HEK293T (cell line): ENCODE measurements at regions not wholly inside any gene's neighbourhood (a gene's known extent, or its start where the extent isn't known, plus 50 kb on each side); places are given as distances from the start of the nearest gene placed in this dataset.

Source experiments
- CTCF ChIA-PET: fragments of 350-600 bp; formaldehyde crosslinking; extraction: SDS; loops from one replicate; lab custom pipeline; 2021; ENCODE audit warnings: antibody characterized with exemption, inconsistent platforms; lab: Yijun Ruan, JAX
- POLR2A ChIA-PET: fragments of 350-600 bp; formaldehyde crosslinking; extraction: SDS; loops from one replicate; lab custom pipeline; 2020; ENCODE audit warnings: antibody characterized with exemption, inconsistent platforms; lab: Yijun Ruan, JAX
- DNase-seq: peaks from one replicate; pipeline ENCODE4 v3.0.0; 2012; ENCODE audit warnings: mixed read lengths; ENCODE audit errors: extremely low spot score
- ARNT ChIP-seq: fragments of 450-650 bp; IDR thresholded peaks from 2 replicates; pipeline ENCODE4 v1.6.1; 2017; ENCODE audit warnings: mild to moderate bottlenecking
- BHLHE40 ChIP-seq: fragments of 450-650 bp; IDR thresholded peaks from 2 replicates; pipeline ENCODE4 v1.6.1; 2016; ENCODE audit warnings: mild to moderate bottlenecking, moderate library complexity, borderline replicate concordance
- CTBP1 ChIP-seq: fragments of 450-650 bp; IDR thresholded peaks from 2 replicates; pipeline ENCODE4 v1.6.1; 2016; ENCODE audit warnings: borderline replicate concordance
- ELF4 ChIP-seq: fragments of 450-650 bp; IDR thresholded peaks from 2 replicates; pipeline ENCODE4 v1.6.1; 2017; ENCODE audit warnings: antibody characterized with exemption
- FOXA1 ChIP-seq: fragments of 450-650 bp; IDR thresholded peaks from 2 replicates; pipeline ENCODE4 v1.6.1; 2016; ENCODE audit warnings: mild to moderate bottlenecking
- FOXK2 ChIP-seq: fragments of 450-650 bp; IDR thresholded peaks from 2 replicates; pipeline ENCODE4 v1.6.1; 2016; ENCODE audit warnings: mild to moderate bottlenecking
- FOXM1 ChIP-seq: fragments of 450-650 bp; IDR thresholded peaks from 2 replicates; pipeline ENCODE4 v1.6.1; 2017; ENCODE audit warnings: mild to moderate bottlenecking, borderline replicate concordance
- HDGF ChIP-seq: fragments of 450-650 bp; IDR thresholded peaks from 2 replicates; pipeline ENCODE4 v1.6.1; 2017; ENCODE audit warnings: antibody characterized with exemption, borderline replicate concordance
- L3MBTL2 ChIP-seq: fragments of 450-650 bp; conservative IDR thresholded peaks from 2 replicates; pipeline ENCODE4 v1.6.1; 2016; ENCODE audit warnings: mild to moderate bottlenecking
- LEF1 ChIP-seq: fragments of 450-650 bp; IDR thresholded peaks from 2 replicates; pipeline ENCODE4 v1.6.1; 2017; ENCODE audit warnings: mild to moderate bottlenecking, borderline replicate concordance
- NFRKB ChIP-seq: fragments of 450-650 bp; IDR thresholded peaks from 2 replicates; pipeline ENCODE4 v1.6.1; 2016; ENCODE audit warnings: mild to moderate bottlenecking, moderate library complexity
- PKNOX1 ChIP-seq: fragments of 450-650 bp; IDR thresholded peaks from 2 replicates; pipeline ENCODE4 v1.6.1; 2016
- SP1 ChIP-seq: fragments of 450-650 bp; IDR thresholded peaks from 2 replicates; pipeline ENCODE4 v1.6.1; 2017
- SUZ12 ChIP-seq: fragments of 450-650 bp; IDR thresholded peaks from 2 replicates; pipeline ENCODE4 v1.6.1; 2016; ENCODE audit warnings: mild to moderate bottlenecking
- TARDBP ChIP-seq: fragments of 450-650 bp; IDR thresholded peaks from 2 replicates; pipeline ENCODE4 v1.6.1; 2016
- ZNF384 ChIP-seq: fragments of 450-650 bp; IDR thresholded peaks from 2 replicates; pipeline ENCODE4 v1.6.1; 2016

- TF ChIP-seq ELF4 (no peak), HDGF (no peak), FOXK2 (no peak), CTBP1 (no peak), NFRKB (no peak)
- POLR2A ChIA-PET = no interaction called here
- DNase-seq = no peak
- CTCF ChIA-PET = no interaction called here
Measured at GRCh38 chrX:120773801-120774200, 101.9 kb downstream of the CT47B1 start.

- ChIA-PET POLR2A (no interaction called here), CTCF (interaction anchor here (0.5 kb wide), 1 partner anchor 9 kb away, joined by 4 read pairs; no protein-coding TSS in a partner anchor)
- no peak for TF ChIP-seq FOXM1
- TF ChIP-seq SUZ12 = no peak
- TF ChIP-seq BHLHE40 = no peak
- no peak for TF ChIP-seq FOXK2
- no peak for TF ChIP-seq TARDBP
- no peak for TF ChIP-seq NFRKB
- TF ChIP-seq CTBP1 = no peak
- TF ChIP-seq ELF4 = no peak
- no peak for TF ChIP-seq FOXA1
- no peak for TF ChIP-seq SP1
- TF ChIP-seq PKNOX1 = no peak
- no peak for TF ChIP-seq HDGF
- TF ChIP-seq ZNF384 = no peak
- TF ChIP-seq LEF1 = no peak
- TF ChIP-seq ARNT = no peak
- no peak for DNase-seq
Measured at GRCh38 chrX:120769576-120770341, 105.9 kb downstream of the CT47B1 start.

- no peak for TF ChIP-seq NFRKB
- TF ChIP-seq FOXM1 = no peak
- TF ChIP-seq BHLHE40 = no peak
- TF ChIP-seq ZNF384 = no peak
- no peak for TF ChIP-seq TARDBP
- no peak for TF ChIP-seq FOXA1
- TF ChIP-seq LEF1 = no peak
- TF ChIP-seq SUZ12 = no peak
- no peak for TF ChIP-seq SP1
- TF ChIP-seq FOXK2 = no peak
- no peak for TF ChIP-seq PKNOX1
- no peak for TF ChIP-seq ELF4
- no peak for TF ChIP-seq HDGF
- POLR2A ChIA-PET = no interaction called here
- no peak for DNase-seq
- CTCF ChIA-PET = interaction anchor here (0.5 kb wide), 1 partner anchor 10 kb away, joined by 4 read pairs; no protein-coding TSS in a partner anchor
Measured at GRCh38 chrX:120768681-120769080, 107.0 kb downstream of the CT47B1 start.

- POLR2A ChIA-PET = no interaction called here
- TF ChIP-seq HDGF (no peak), LEF1 (no peak), ARNT (no peak), CTBP1 (no peak), BHLHE40 (no peak), ELF4 (no peak), FOXM1 (no peak), SP1 (no peak)
- CTCF ChIA-PET = no interaction called here
- DNase-seq = no peak
Measured at GRCh38 chrX:120768254-120768653, 107.4 kb downstream of the CT47B1 start.

GRCh38 chrX:120763269-120763668 is 112.4 kb downstream of the CT47B1 start:
- no peak for TF ChIP-seq ELF4
- DNase-seq = no peak
- CTCF ChIA-PET = no interaction called here
- POLR2A ChIA-PET = no interaction called here

- DNase-seq = no peak
- TF ChIP-seq L3MBTL2 (no peak), HDGF (no peak), NFRKB (no peak), FOXK2 (no peak), SUZ12 (no peak), FOXA1 (no peak), ELF4 (no peak), TARDBP (no peak), SP1 (no peak), BHLHE40 (no peak), ARNT (no peak), CTBP1 (no peak), ZNF384 (no peak), FOXM1 (no peak), LEF1 (no peak), PKNOX1 (no peak)
- CTCF ChIA-PET = no interaction called here
- POLR2A ChIA-PET = interaction anchor here (0.8 kb wide), 1 partner anchor 12 kb away, joined by 5 read pairs; no protein-coding TSS in a partner anchor
Measured at GRCh38 chrX:120761810-120762209, 113.9 kb downstream of the CT47B1 start.
